H1 (cell line): ENCODE measurements at regions not wholly inside any gene's neighbourhood (a gene's known extent, or its start where the extent isn't known, plus 50 kb on each side); places are given as distances from the start of the nearest gene placed in this dataset.

Experiments used
- CTCF ChIA-PET: fragments of 300-600 bp; sonication (Branson Sonifier 250); formaldehyde crosslinking; loops from one replicate; lab custom pipeline; 2021; ENCODE audit not compliant: partially characterized antibody; lab: Charles Lee
- POLR2A ChIA-PET: fragments of 300-600 bp; sonication (Branson Sonifier 250); formaldehyde crosslinking; loops from one replicate; lab custom pipeline; 2021; ENCODE audit warnings: inconsistent platforms; ENCODE audit not compliant: partially characterized antibody; lab: Charles Lee
- DNase-seq, 2 experiments: peaks; one replicate each; pipeline versions ENCODE4 v3.0.0 to v3.0.0-alpha.2; 2010 to 2022; ENCODE audit warnings: low spot score in 2 of 2, low read depth in 1 of 2, mixed read lengths in 1 of 2
- FAIRE-seq: peaks from 2 replicates; lab custom pipeline; 2011; peaks lifted over from hg19 to GRCh38; lab: Jason Lieb, UNC
- H2AFZ ChIP-seq: 2 replicates; pipeline ENCODE4 v1.8.1; 2012; ENCODE audit warnings: low read length, inconsistent platforms
- H2AK5ac ChIP-seq: 2 replicates; pipeline ENCODE4 v1.6.1; 2013; ENCODE audit warnings: low read depth, low read length
- H2BK120ac ChIP-seq: replicated peaks from 2 replicates; pipeline ENCODE3; 2013; ENCODE audit warnings: low read depth, low read length, inconsistent platforms
- H2BK12ac ChIP-seq: 2 replicates; pipeline ENCODE4 v1.6.1; 2013; ENCODE audit warnings: low read depth, low read length
- H2BK15ac ChIP-seq: 2 replicates; pipeline ENCODE4 v1.6.1; 2013; ENCODE audit warnings: low read length
- H2BK20ac ChIP-seq: 2 replicates; pipeline ENCODE4 v1.6.1; 2013; ENCODE audit warnings: low read length
- H2BK5ac ChIP-seq: 2 replicates; pipeline ENCODE4 v1.6.1; 2013; ENCODE audit warnings: low read depth, low read length
- H3K14ac ChIP-seq: 2 replicates; pipeline ENCODE4 v1.6.1; 2013; ENCODE audit warnings: inconsistent platforms; ENCODE audit not compliant: insufficient read length
- H3K18ac ChIP-seq: 2 replicates; pipeline ENCODE4 v1.6.1; 2013; ENCODE audit warnings: low read length; ENCODE audit errors: extremely low read depth
- H3K23ac ChIP-seq: 2 replicates; pipeline ENCODE4 v1.6.1; 2013; ENCODE audit warnings: inconsistent platforms; ENCODE audit not compliant: insufficient read length
- H3K23me2 ChIP-seq: 2 replicates; pipeline ENCODE4 v1.6.1; 2013; ENCODE audit warnings: low read depth, low read length
- H3K27ac ChIP-seq: 2 replicates; pipeline ENCODE4 v1.6.1; 2011; ENCODE audit warnings: low read depth, low read length, inconsistent platforms
- H3K27me3 ChIP-seq, 4 experiments: replicated peaks in 1 of 4; 1 replicate in 1 of 4; 2 replicates in 3 of 4; pipeline versions ENCODE4 v1.6.1 to v1.8.1; 2011 to 2013; ENCODE audit warnings: low read length in 3 of 4, mild to moderate bottlenecking in 3 of 4, inconsistent platforms in 2 of 4, mixed read lengths in 2 of 4, moderate library complexity in 1 of 4; ENCODE audit not compliant: control insufficient read depth in 3 of 4, insufficient read depth in 3 of 4; ENCODE audit errors: extremely low read depth in 1 of 4
- H3K36me3 ChIP-seq, 4 experiments: 2 replicates each; pipeline versions ENCODE4 v1.6.1 to v1.8.1; 2011 to 2013; ENCODE audit warnings: mild to moderate bottlenecking in 4 of 4, low read length in 3 of 4, moderate library complexity in 2 of 4, control low read depth in 1 of 4, inconsistent platforms in 1 of 4; ENCODE audit not compliant: insufficient read depth in 4 of 4, control insufficient read depth in 2 of 4
- H3K4ac ChIP-seq: replicated peaks from 2 replicates; pipeline ENCODE3; 2013; ENCODE audit warnings: low read length, low read depth, mixed read lengths, inconsistent platforms; ENCODE audit not compliant: insufficient read length
- H3K4me1 ChIP-seq, 4 experiments: replicated peaks in 1 of 4; 1 replicate in 1 of 4; 2 replicates in 3 of 4; pipeline versions ENCODE4 v1.6.1 to v1.8.1; 2011 to 2013; ENCODE audit warnings: low read length in 3 of 4, inconsistent platforms in 2 of 4, mixed read lengths in 1 of 4; ENCODE audit not compliant: insufficient read depth in 4 of 4, control insufficient read depth in 3 of 4
- H3K4me2 ChIP-seq, 2 experiments: 2 replicates each; pipeline versions ENCODE4 v1.6.1 to v1.8.1; 2011 to 2013; ENCODE audit warnings: low read depth in 2 of 2, low read length in 2 of 2, control low read depth in 1 of 2, inconsistent platforms in 1 of 2, mild to moderate bottlenecking in 1 of 2; ENCODE audit not compliant: insufficient read depth in 1 of 2
- H3K4me3 ChIP-seq, 4 experiments: fragments of 200-600, 300-600 bp in 1 of 4; sonication (generic), shearing (Covaris generic), sonication (Bioruptor Twin) in 1 of 4; 2 replicates each; pipeline versions ENCODE4 v1.5.1 to v1.8.1; 2011 to 2016; ENCODE audit warnings: low read length in 4 of 4, low read depth in 3 of 4, control low read depth in 2 of 4, inconsistent platforms in 2 of 4, mild to moderate bottlenecking in 2 of 4, mixed read lengths in 1 of 4, moderate library complexity in 1 of 4; ENCODE audit not compliant: insufficient read depth in 2 of 4; ENCODE audit errors: extremely low read depth in 1 of 4
- H3K56ac ChIP-seq: replicated peaks from 2 replicates; pipeline ENCODE3; 2013; ENCODE audit warnings: low read depth, mild to moderate bottlenecking, mixed read lengths, low read length, inconsistent platforms; ENCODE audit not compliant: insufficient read length
- H3K79me1 ChIP-seq: 2 replicates; pipeline ENCODE4 v1.6.1; 2013; ENCODE audit warnings: low read depth, low read length, control low read depth
- H3K79me2 ChIP-seq, 2 experiments: 2 replicates each; pipeline versions ENCODE4 v1.6.1 to v1.8.1; 2012 to 2013; ENCODE audit warnings: low read length in 2 of 2, mild to moderate bottlenecking in 2 of 2, inconsistent platforms in 1 of 2; ENCODE audit not compliant: insufficient read depth in 2 of 2, control insufficient read depth in 1 of 2
- H3K9ac ChIP-seq, 4 experiments: replicated peaks in 1 of 4; 1 replicate in 1 of 4; 2 replicates in 3 of 4; pipeline versions ENCODE4 v1.6.1 to v1.8.1; 2011 to 2013; ENCODE audit warnings: low read depth in 3 of 4, low read length in 3 of 4, control low read depth in 2 of 4, mild to moderate bottlenecking in 2 of 4, moderate library complexity in 2 of 4, inconsistent platforms in 1 of 4; ENCODE audit errors: extremely low read depth in 1 of 4
- H3K9me3 ChIP-seq, 2 experiments: 2 replicates each; pipeline versions ENCODE4 v1.6.1 to v1.8.1; 2012 to 2013; ENCODE audit warnings: mild to moderate bottlenecking in 2 of 2, moderate library complexity in 2 of 2, control low read depth in 1 of 2, inconsistent platforms in 1 of 2, low read depth in 1 of 2, low read length in 1 of 2, mixed read lengths in 1 of 2; ENCODE audit not compliant: insufficient read depth in 2 of 2
- H4K20me1 ChIP-seq, 2 experiments: replicated peaks in 1 of 2; 2 replicates each; pipeline versions ENCODE3 to v1.8.1; 2011 to 2013; ENCODE audit warnings: inconsistent platforms in 2 of 2, low read length in 2 of 2, mild to moderate bottlenecking in 1 of 2; ENCODE audit not compliant: insufficient read depth in 2 of 2, control insufficient read depth in 1 of 2
- H4K5ac ChIP-seq: 2 replicates; pipeline ENCODE4 v1.6.1; 2013; ENCODE audit warnings: low read length, low read depth, mixed read lengths, inconsistent platforms; ENCODE audit not compliant: insufficient read length
- H4K8ac ChIP-seq: 2 replicates; pipeline ENCODE4 v1.8.0; 2013; ENCODE audit warnings: mild to moderate bottlenecking, moderate library complexity, low read length, inconsistent platforms; ENCODE audit not compliant: insufficient read depth; ENCODE audit errors: extremely low read depth
- H4K91ac ChIP-seq: replicated peaks from 2 replicates; pipeline ENCODE3; 2013; ENCODE audit warnings: low read length, mixed read lengths, inconsistent platforms; ENCODE audit not compliant: insufficient read length
- BACH1 ChIP-seq: IDR thresholded peaks from 2 replicates; pipeline ENCODE4 v1.6.1; 2012; ENCODE audit warnings: low read length, improper control_type of control experiment
- CTBP2 ChIP-seq: IDR thresholded peaks from 2 replicates; pipeline ENCODE4 v1.7.0; 2011; ENCODE audit warnings: borderline replicate concordance, mild to moderate bottlenecking, moderate library complexity, mixed read lengths, low read length; ENCODE audit not compliant: insufficient read depth, insufficient read length
- JUN ChIP-seq: IDR thresholded peaks from 2 replicates; pipeline ENCODE4 v1.6.1; 2011; ENCODE audit warnings: low read depth, mild to moderate bottlenecking, improper control_type of control experiment, low read length
- PHF8 ChIP-seq: fragments of 200-600 bp; sonication (generic); conservative IDR thresholded peaks from 2 replicates; pipeline ENCODE4 v1.7.1; 2012; ENCODE audit warnings: low read depth, mild to moderate bottlenecking, inconsistent platforms, low read length, moderate library complexity
- SUZ12 ChIP-seq: fragments of 200-600 bp; sonication (generic); IDR thresholded peaks from 2 replicates; pipeline ENCODE4 v1.6.1; 2012; ENCODE audit warnings: mild to moderate bottlenecking, inconsistent platforms, low read length, moderate library complexity, mixed read lengths
- USF2 ChIP-seq: IDR thresholded peaks from 2 replicates; pipeline ENCODE4 v1.6.1; 2011; ENCODE audit warnings: low read length, improper control_type of control experiment
- WGBS, 2 experiments: shearing (Covaris generic) in 1 of 2; methylation state at CpG; one replicate each; pipeline versions ENCODE4 v1.1.6 to v1.1.7; 2013 to 2015; ENCODE audit warnings: low lambda C conversion rate in 2 of 2, mixed read lengths in 2 of 2, inconsistent platforms in 1 of 2, low coverage in 1 of 2, missing lambda C conversion rate in 1 of 2; ENCODE audit not compliant: insufficient replicate concordance in 2 of 2, insufficient coverage in 1 of 2, insufficient read length in 1 of 2; ENCODE audit errors: extremely low coverage in 1 of 2, missing lambda C conversion rate in 1 of 2; 5-methylcytosine and 5-hydroxymethylcytosine counted together

- WGBS, 2 experiments = 77% methylated on average over 3 of the region's 3 CpGs; no CpG with 5 or more reads in 1 of the 2 experiments
- no peak overlapping the region for H2BK5ac ChIP-seq
- H3K56ac ChIP-seq = no peak overlapping the region
- H2BK120ac ChIP-seq = no peak overlapping the region
- H3K27ac ChIP-seq = no peak overlapping the region
- no peak overlapping the region for H4K91ac ChIP-seq
- CTCF ChIA-PET = interaction anchor here (1.3 kb wide), 1 partner anchor 555 kb away, joined by 3 read pairs; no protein-coding TSS in a partner anchor
- TF ChIP-seq JUN (no peak), PHF8 (no peak), CTBP2 (no peak), USF2 (no peak), BACH1 (no peak), SUZ12 (no peak)
- H3K4ac ChIP-seq = no peak overlapping the region
- H3K27me3 ChIP-seq = no peaks in the 10 kb centered on the region
- no peaks in the 10 kb centered on the region for H3K36me3 ChIP-seq
- H2BK20ac ChIP-seq = no peak overlapping the region
- H2BK12ac ChIP-seq = no peak overlapping the region
- DNase-seq (no peak), FAIRE-seq (no peak)
- H3K79me2 ChIP-seq = no peaks in the 10 kb centered on the region
- H3K9ac ChIP-seq = no peak overlapping the region
- no peak overlapping the region for H2AFZ ChIP-seq
- POLR2A ChIA-PET = no interaction called here
- no peak overlapping the region for H2AK5ac ChIP-seq
- no peak overlapping the region for H4K5ac ChIP-seq
- no peaks in the 10 kb centered on the region for H3K23me2 ChIP-seq
- no peaks in the 10 kb centered on the region for H3K79me1 ChIP-seq
- no peaks in the 10 kb centered on the region for H3K9me3 ChIP-seq
- H3K4me2 ChIP-seq = no peak overlapping the region
- H3K14ac ChIP-seq = no peak overlapping the region
- H3K4me3 ChIP-seq = no peak overlapping the region
- no peak overlapping the region for H2BK15ac ChIP-seq
- no peaks in the 10 kb centered on the region for H4K20me1 ChIP-seq
- no peak overlapping the region for H3K18ac ChIP-seq
- no peak overlapping the region for H4K8ac ChIP-seq
- no peak overlapping the region for H3K23ac ChIP-seq
- H3K4me1 ChIP-seq = no peaks in the 10 kb centered on the region
These were observed 274.4 kb upstream of the SEMA3A start for GRCh38 chr7:84469034-84469433.
